ENCODE measurements at regions not wholly inside any gene's neighbourhood (a gene's known extent, or its start where the extent isn't known, plus 50 kb on each side); places are given as distances from the start of the nearest gene placed in this dataset.
"Not testable (repeated sequence)": the region's sequence is repeated elsewhere in the genome, so short reads cannot be mapped to it uniquely, and the experiment has no call there.

GRCh38 chr1:189752461-189752995 lies 725.1 kb downstream of the BRINP3 start:
- TF ChIP-seq CTCF (IDR thresholded peaks at IDR 0.05; ENCODE audit: control extremely low read depth, extremely low read depth): no peak
- H3K4me3 ChIP-seq: no peak overlapping the region
- H3K27ac ChIP-seq (ENCODE audit: low read depth in 1 of 2, low read length in 1 of 2): no peak overlapping the region
- no peaks in the 10 kb centered on the region for H3K36me3 ChIP-seq (ENCODE audit: control insufficient read depth in 4 of 4, insufficient read depth in 4 of 4, low read length in 4 of 4)
- peaks cover 0 to 9% (median 0%) of the 10 kb centered on the region in 5 donors for H3K4me1 ChIP-seq (ENCODE audit: control insufficient read depth in 5 of 5, insufficient read depth in 5 of 5, low read length in 5 of 5)
- peaks cover 0 to 2% (median 0%) of the 10 kb centered on the region in 4 donors for H3K9me3 ChIP-seq (ENCODE audit: control insufficient read depth in 4 of 4, insufficient read depth in 3 of 4, low read length in 3 of 4)
- H3K9ac ChIP-seq (ENCODE audit: insufficient read depth in 1 of 2, low read length in 2 of 2): no peak overlapping the region
- DNase-seq: peak in 2 of 3 donors; percentile 58 to 65
- 74 to 81% methylated on average over 1 of the region's 1 CpG for WGBS, 2 donors
- H3K27me3 ChIP-seq (ENCODE audit: control insufficient read depth in 3 of 3, insufficient read depth in 3 of 3, low read length in 2 of 3): no peaks in the 10 kb centered on the region
- ATAC-seq (ENCODE audit: insufficient read depth, low FRiP score): no peak

- not testable (repeated sequence) for H3K36me3 ChIP-seq (ENCODE audit: control insufficient read depth in 4 of 4, insufficient read depth in 4 of 4, low read length in 4 of 4); ATAC-seq (ENCODE audit: insufficient read depth, low FRiP score); H3K9ac ChIP-seq (ENCODE audit: insufficient read depth in 1 of 2, low read length in 2 of 2); H3K4me1 ChIP-seq (ENCODE audit: control insufficient read depth in 5 of 5, insufficient read depth in 5 of 5, low read length in 5 of 5); H3K27me3 ChIP-seq (ENCODE audit: control insufficient read depth in 3 of 3, insufficient read depth in 3 of 3, low read length in 2 of 3); H3K9me3 ChIP-seq (ENCODE audit: control insufficient read depth in 4 of 4, insufficient read depth in 3 of 4, low read length in 3 of 4); H3K27ac ChIP-seq (ENCODE audit: low read depth in 1 of 2, low read length in 1 of 2); H3K4me3 ChIP-seq; DNase-seq
- WGBS, 2 donors: 80% methylated on average over 8 to 9 of the region's 9 CpGs
Measured at GRCh38 chr1:189755100-189755499, 722.6 kb downstream of the BRINP3 start.

GRCh38 chr1:189764391-189765320 lies 713.0 kb downstream of the BRINP3 start:
- Histone ChIP-seq H3K9me3 (ENCODE audit: control insufficient read depth in 4 of 4, insufficient read depth in 3 of 4, low read length in 3 of 4) (no peaks in the 10 kb centered on the region), H3K9ac (ENCODE audit: insufficient read depth in 1 of 2, low read length in 2 of 2) (no peak overlapping the region), H3K27ac (ENCODE audit: low read depth in 1 of 2, low read length in 1 of 2) (no peak overlapping the region), H3K4me1 (ENCODE audit: control insufficient read depth in 5 of 5, insufficient read depth in 5 of 5, low read length in 5 of 5) (no peaks in the 10 kb centered on the region), H3K27me3 (ENCODE audit: control insufficient read depth in 3 of 3, insufficient read depth in 3 of 3, low read length in 2 of 3) (no peaks in the 10 kb centered on the region), H3K4me3 (no peak overlapping the region), H3K36me3 (ENCODE audit: control insufficient read depth in 4 of 4, insufficient read depth in 4 of 4, low read length in 4 of 4) (no peaks in the 10 kb centered on the region)
- DNase-seq (no peak), ATAC-seq (ENCODE audit: insufficient read depth, low FRiP score) (no peak)
- no peak for TF ChIP-seq CTCF (IDR thresholded peaks at IDR 0.05; ENCODE audit: control extremely low read depth, extremely low read depth)
- WGBS, 2 donors: 55 to 65% methylated on average over 2 of the region's 2 CpGs

- no peaks in the 10 kb centered on the region for H3K27me3 ChIP-seq (ENCODE audit: control insufficient read depth in 3 of 3, insufficient read depth in 3 of 3, low read length in 2 of 3)
- no peaks in the 10 kb centered on the region for H3K4me1 ChIP-seq (ENCODE audit: control insufficient read depth in 5 of 5, insufficient read depth in 5 of 5, low read length in 5 of 5)
- H3K27ac ChIP-seq (ENCODE audit: low read depth in 1 of 2, low read length in 1 of 2): no peak overlapping the region
- ATAC-seq (ENCODE audit: insufficient read depth, low FRiP score) (no peak), DNase-seq (no peak)
- H3K4me3 ChIP-seq: no peak overlapping the region
- no peaks in the 10 kb centered on the region for H3K36me3 ChIP-seq (ENCODE audit: control insufficient read depth in 4 of 4, insufficient read depth in 4 of 4, low read length in 4 of 4)
- no peaks in the 10 kb centered on the region for H3K9me3 ChIP-seq (ENCODE audit: control insufficient read depth in 4 of 4, insufficient read depth in 3 of 4, low read length in 3 of 4)
- no peak overlapping the region for H3K9ac ChIP-seq (ENCODE audit: insufficient read depth in 1 of 2, low read length in 2 of 2)
- WGBS, 2 donors: 26 to 43% methylated on average over 3 of the region's 3 CpGs
- TF ChIP-seq CTCF (IDR thresholded peaks at IDR 0.05; ENCODE audit: control extremely low read depth, extremely low read depth): no peak
Measured at GRCh38 chr1:189769448-189769847, 708.2 kb downstream of the BRINP3 start.
